ENCODE measurements at regions not wholly inside any gene's neighbourhood (a gene's known extent, or its start where the extent isn't known, plus 50 kb on each side); places are given as distances from the start of the nearest gene placed in this dataset.

DNA sequence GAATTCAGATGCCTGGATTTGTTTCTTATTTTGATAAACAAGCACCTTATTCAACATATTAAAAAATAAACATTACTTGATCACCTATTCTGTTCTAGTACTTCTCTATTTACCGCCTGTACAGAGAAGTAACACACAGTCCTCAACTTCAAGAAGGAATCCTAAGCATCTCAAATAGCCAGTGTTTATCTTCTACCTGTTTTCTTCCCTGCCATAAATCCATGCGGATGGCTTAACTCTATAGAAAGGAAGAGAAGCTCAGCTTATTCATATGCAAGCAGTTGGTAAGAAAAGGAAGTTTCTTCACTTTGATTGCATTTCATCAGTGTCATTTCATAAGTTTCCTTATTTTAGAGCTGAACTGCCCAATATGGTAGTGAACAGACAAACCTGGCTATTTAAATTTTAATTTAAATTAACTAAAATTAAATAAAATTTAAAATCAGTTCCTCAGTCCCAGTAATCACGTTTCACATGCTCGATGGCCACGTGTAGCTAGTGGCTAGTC is 210.0 kb upstream of the PEX5L start:
- no peak overlapping the region for H3K27ac ChIP-seq (ENCODE audit: low read depth, low read length)

GRCh38 chr3:180250172-180250571 is 213.4 kb upstream of the PEX5L start:
- Histone ChIP-seq H3K27me3 (ENCODE audit: insufficient read depth, low read length) (no peaks in the 10 kb centered on the region), H3K4me1 (ENCODE audit: control insufficient read depth, insufficient read depth, low read length, unreplicated experiment) (no peaks in the 10 kb centered on the region)

More for the DNA sequence above, 210.0 kb upstream of the PEX5L start:
- no peaks in the 10 kb centered on the region for H3K79me2 ChIP-seq (ENCODE audit: control insufficient read depth, insufficient read depth, low read length, unreplicated experiment)
- no peaks in the 10 kb centered on the region for H3K36me3 ChIP-seq (ENCODE audit: insufficient read depth, low read length)
- H3K27me3 ChIP-seq (ENCODE audit: insufficient read depth, low read length) = no peaks in the 10 kb centered on the region
- H2AFZ ChIP-seq (ENCODE audit: low read length, unreplicated experiment) = no peak overlapping the region
- H3K4me3 ChIP-seq (ENCODE audit: low read depth, low read length) = no peak overlapping the region
- no peaks in the 10 kb centered on the region for H3K4me1 ChIP-seq (ENCODE audit: control insufficient read depth, insufficient read depth, low read length, unreplicated experiment)

DNA sequence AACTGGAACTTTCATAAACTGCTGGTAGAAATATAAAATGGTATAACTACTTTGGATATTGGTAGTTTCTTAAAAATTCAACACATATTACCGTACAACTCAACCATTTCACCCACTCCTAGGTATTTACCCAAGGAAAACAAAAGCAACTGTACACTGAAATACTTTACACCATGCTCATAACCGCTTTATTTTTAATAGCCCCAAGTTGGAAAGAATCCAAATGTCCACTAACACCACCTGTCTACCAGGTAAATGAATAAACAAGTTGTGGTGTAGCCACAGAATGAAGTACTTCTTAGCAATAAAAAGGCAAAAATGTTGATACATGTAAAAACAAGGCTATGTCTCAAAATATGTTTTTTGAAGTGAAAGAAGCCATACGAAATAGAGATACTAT is 215.9 kb upstream of the PEX5L start:
- Histone ChIP-seq H3K27ac (ENCODE audit: low read depth, low read length) (no peak overlapping the region), H3K79me2 (ENCODE audit: control insufficient read depth, insufficient read depth, low read length, unreplicated experiment) (no peaks in the 10 kb centered on the region), H3K4me1 (ENCODE audit: control insufficient read depth, insufficient read depth, low read length, unreplicated experiment) (no peaks in the 10 kb centered on the region), H3K27me3 (ENCODE audit: insufficient read depth, low read length) (no peaks in the 10 kb centered on the region), H3K4me3 (ENCODE audit: low read depth, low read length) (no peak overlapping the region), H2AFZ (ENCODE audit: low read length, unreplicated experiment) (no peak overlapping the region), H3K36me3 (ENCODE audit: insufficient read depth, low read length) (no peaks in the 10 kb centered on the region)

More at GRCh38 chr3:180250172-180250571, 213.4 kb upstream of the PEX5L start:
- Histone ChIP-seq H3K36me3 (ENCODE audit: insufficient read depth, low read length) (no peaks in the 10 kb centered on the region), H2AFZ (ENCODE audit: low read length, unreplicated experiment) (no peak overlapping the region), H3K27ac (ENCODE audit: low read depth, low read length) (no peak overlapping the region), H3K79me2 (ENCODE audit: control insufficient read depth, insufficient read depth, low read length, unreplicated experiment) (no peaks in the 10 kb centered on the region), H3K4me3 (ENCODE audit: low read depth, low read length) (no peak overlapping the region)

DNA sequence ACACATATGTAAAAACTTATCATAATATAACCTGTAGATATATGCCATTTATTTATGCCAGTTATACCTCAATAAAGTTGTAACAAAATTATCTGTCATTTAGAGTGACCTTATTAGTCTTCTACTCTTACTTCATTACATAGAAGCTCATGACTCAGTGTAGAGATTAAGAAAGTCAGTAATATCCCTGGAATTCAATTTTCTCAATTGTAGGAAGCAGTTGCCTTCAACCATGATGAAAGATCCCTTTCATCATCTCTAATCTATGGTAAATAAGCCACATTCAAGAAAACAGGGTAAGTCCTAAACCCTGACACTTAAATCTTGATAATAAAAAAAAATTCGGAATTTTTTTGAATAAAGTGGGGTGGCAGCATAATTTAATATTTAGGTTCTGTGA is 216.5 kb upstream of the PEX5L start:
- H3K27me3 ChIP-seq (ENCODE audit: insufficient read depth, low read length) = no peaks in the 10 kb centered on the region
- no peaks in the 10 kb centered on the region for H3K79me2 ChIP-seq (ENCODE audit: control insufficient read depth, insufficient read depth, low read length, unreplicated experiment)
- no peak overlapping the region for H3K27ac ChIP-seq (ENCODE audit: low read depth, low read length)
- H3K4me1 ChIP-seq (ENCODE audit: control insufficient read depth, insufficient read depth, low read length, unreplicated experiment) = no peaks in the 10 kb centered on the region
- H3K4me3 ChIP-seq (ENCODE audit: low read depth, low read length) = no peak overlapping the region
- no peaks in the 10 kb centered on the region for H3K36me3 ChIP-seq (ENCODE audit: insufficient read depth, low read length)
- no peak overlapping the region for H2AFZ ChIP-seq (ENCODE audit: low read length, unreplicated experiment)

DNA sequence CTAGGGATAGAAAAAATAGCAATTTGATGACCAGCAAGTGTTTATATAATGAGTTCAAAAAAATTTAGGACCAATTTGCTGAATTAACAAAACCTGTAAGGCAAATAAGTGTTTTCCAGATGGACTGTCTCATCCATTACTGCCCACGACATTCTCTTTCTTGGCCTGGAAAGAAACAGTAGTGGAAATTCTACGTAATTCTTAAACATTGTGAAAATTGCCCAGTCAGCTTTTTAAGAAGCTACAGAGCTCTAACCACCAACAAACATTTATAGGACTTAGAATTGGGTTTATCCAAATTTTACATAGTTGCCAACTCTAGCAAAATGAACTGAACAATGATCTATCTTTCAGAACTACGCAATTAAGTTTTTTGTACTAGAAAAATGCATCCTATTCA is 227.7 kb upstream of the PEX5L start:
- Histone ChIP-seq H3K79me2 (ENCODE audit: control insufficient read depth, insufficient read depth, low read length, unreplicated experiment) (no peaks in the 10 kb centered on the region), H3K36me3 (ENCODE audit: insufficient read depth, low read length) (no peaks in the 10 kb centered on the region), H3K4me1 (ENCODE audit: control insufficient read depth, insufficient read depth, low read length, unreplicated experiment) (peaks cover 12% of the 10 kb centered on the region), H3K27ac (ENCODE audit: low read depth, low read length) (no peak overlapping the region), H2AFZ (ENCODE audit: low read length, unreplicated experiment) (peak overlapping the region; percentile 42), H3K27me3 (ENCODE audit: insufficient read depth, low read length) (no peaks in the 10 kb centered on the region), H3K4me3 (ENCODE audit: low read depth, low read length) (no peak overlapping the region)

GRCh38 chr3:180265551-180265950 is 228.8 kb upstream of the PEX5L start:
- H2AFZ ChIP-seq (ENCODE audit: low read length, unreplicated experiment) = peak overlapping the region; percentile 98
- no peaks in the 10 kb centered on the region for H3K36me3 ChIP-seq (ENCODE audit: insufficient read depth, low read length)

DNA sequence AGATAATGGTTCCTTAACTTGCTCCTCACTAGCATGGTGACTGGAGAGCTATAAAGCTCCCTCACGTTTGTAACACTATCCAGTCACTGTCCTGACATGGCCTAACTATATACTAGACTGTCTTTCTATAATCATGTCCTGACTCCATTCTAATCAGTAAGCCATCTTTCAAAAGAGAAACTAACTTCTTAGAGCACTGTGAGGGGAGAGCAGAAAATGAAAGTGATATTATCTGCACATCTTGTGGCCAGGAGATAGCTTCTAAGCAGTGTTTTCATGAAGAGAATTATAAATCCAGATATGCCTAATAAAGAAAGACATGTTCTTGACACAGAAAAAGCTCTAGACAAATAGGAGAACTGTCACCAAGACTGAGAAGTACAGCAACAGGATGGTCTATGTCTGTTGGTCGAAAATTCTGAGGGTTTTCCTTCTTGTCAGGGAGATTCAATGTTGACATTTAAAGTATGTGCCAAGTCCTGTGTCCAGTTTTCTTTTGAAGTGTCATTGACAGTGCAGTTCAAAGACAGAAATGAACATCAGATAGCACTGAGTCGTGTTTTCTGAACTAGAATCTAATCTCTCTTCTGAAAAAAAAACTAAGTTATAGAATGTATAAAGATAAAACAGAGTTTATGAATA is 230.6 kb upstream of the PEX5L start:
- Histone ChIP-seq H3K27ac (ENCODE audit: low read depth, low read length) (no peak overlapping the region), H3K36me3 (ENCODE audit: insufficient read depth, low read length) (no peaks in the 10 kb centered on the region), H2AFZ (ENCODE audit: low read length, unreplicated experiment) (peak overlapping the region; percentile 69), H3K4me3 (ENCODE audit: low read depth, low read length) (peak overlapping the region; percentile 61), H3K27me3 (ENCODE audit: insufficient read depth, low read length) (no peaks in the 10 kb centered on the region), H3K79me2 (ENCODE audit: control insufficient read depth, insufficient read depth, low read length, unreplicated experiment) (no peaks in the 10 kb centered on the region), H3K4me1 (ENCODE audit: control insufficient read depth, insufficient read depth, low read length, unreplicated experiment) (peaks cover 12% of the 10 kb centered on the region)

More at GRCh38 chr3:180265551-180265950, 228.8 kb upstream of the PEX5L start:
- peaks cover 12% of the 10 kb centered on the region for H3K4me1 ChIP-seq (ENCODE audit: control insufficient read depth, insufficient read depth, low read length, unreplicated experiment)
- H3K4me3 ChIP-seq (ENCODE audit: low read depth, low read length) = peak overlapping the region; percentile 44; the same call in 1 of the 2 replicates
- H3K79me2 ChIP-seq (ENCODE audit: control insufficient read depth, insufficient read depth, low read length, unreplicated experiment) = no peaks in the 10 kb centered on the region
- H3K27me3 ChIP-seq (ENCODE audit: insufficient read depth, low read length) = no peaks in the 10 kb centered on the region
- 0 out of 2 replicates have a peak overlapping the region, but pooled peaks have one; percentile 24 for H3K27ac ChIP-seq (ENCODE audit: low read depth, low read length)

DNA sequence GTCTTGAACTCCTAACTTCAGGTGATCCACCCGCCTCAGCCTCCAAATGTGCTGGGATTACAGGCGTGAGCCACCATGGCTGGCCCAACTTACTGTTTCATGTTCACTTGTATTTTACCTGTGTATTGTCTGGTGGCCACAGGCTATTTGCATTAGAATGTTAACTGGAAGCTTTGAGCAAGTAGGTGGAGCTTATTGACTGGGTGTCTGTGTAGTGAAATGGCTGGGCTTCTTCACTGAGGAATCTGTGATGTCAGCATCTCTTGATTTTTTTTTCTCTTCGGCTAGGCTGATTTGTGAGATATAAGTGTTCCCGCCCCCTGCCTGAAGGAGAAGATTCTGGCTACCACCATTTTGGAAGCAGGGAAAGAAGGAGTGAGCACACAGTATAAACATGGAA is 237.8 kb upstream of the PEX5L start:
- Histone ChIP-seq H3K4me1 (ENCODE audit: control insufficient read depth, insufficient read depth, low read length, unreplicated experiment) (peaks cover 41% of the 10 kb centered on the region), H3K27me3 (ENCODE audit: insufficient read depth, low read length) (no peaks in the 10 kb centered on the region), H3K79me2 (ENCODE audit: control insufficient read depth, insufficient read depth, low read length, unreplicated experiment) (no peaks in the 10 kb centered on the region), H3K36me3 (ENCODE audit: insufficient read depth, low read length) (no peaks in the 10 kb centered on the region), H3K4me3 (ENCODE audit: low read depth, low read length) (no peak overlapping the region), H3K27ac (ENCODE audit: low read depth, low read length) (peak overlapping the region; percentile 79), H2AFZ (ENCODE audit: low read length, unreplicated experiment) (peak overlapping the region; percentile 28)

GRCh38 chr3:180275176-180275575 is 238.4 kb upstream of the PEX5L start:
- H3K27ac ChIP-seq (ENCODE audit: low read depth, low read length) = peak overlapping the region; percentile 79
- H3K4me3 ChIP-seq (ENCODE audit: low read depth, low read length) = 0 out of 2 replicates have a peak overlapping the region, but pooled peaks have one; percentile 26
- no peaks in the 10 kb centered on the region for H3K79me2 ChIP-seq (ENCODE audit: control insufficient read depth, insufficient read depth, low read length, unreplicated experiment)
- no peaks in the 10 kb centered on the region for H3K27me3 ChIP-seq (ENCODE audit: insufficient read depth, low read length)
- peak overlapping the region; percentile 28 for H2AFZ ChIP-seq (ENCODE audit: low read length, unreplicated experiment)
- H3K4me1 ChIP-seq (ENCODE audit: control insufficient read depth, insufficient read depth, low read length, unreplicated experiment) = peaks cover 44% of the 10 kb centered on the region
- no peaks in the 10 kb centered on the region for H3K36me3 ChIP-seq (ENCODE audit: insufficient read depth, low read length)

GRCh38 chr3:180277041-180277440 is 240.3 kb upstream of the PEX5L start:
- no peaks in the 10 kb centered on the region for H3K79me2 ChIP-seq (ENCODE audit: control insufficient read depth, insufficient read depth, low read length, unreplicated experiment)
- H3K27me3 ChIP-seq (ENCODE audit: insufficient read depth, low read length) = no peaks in the 10 kb centered on the region
- H2AFZ ChIP-seq (ENCODE audit: low read length, unreplicated experiment) = peak overlapping the region; percentile 69
- H3K4me1 ChIP-seq (ENCODE audit: control insufficient read depth, insufficient read depth, low read length, unreplicated experiment) = peaks cover 49% of the 10 kb centered on the region
- no peak overlapping the region for H3K4me3 ChIP-seq (ENCODE audit: low read depth, low read length)
- no peaks in the 10 kb centered on the region for H3K36me3 ChIP-seq (ENCODE audit: insufficient read depth, low read length)
- peak overlapping the region; percentile 19; the same call in 1 of the 2 replicates for H3K27ac ChIP-seq (ENCODE audit: low read depth, low read length)

DNA sequence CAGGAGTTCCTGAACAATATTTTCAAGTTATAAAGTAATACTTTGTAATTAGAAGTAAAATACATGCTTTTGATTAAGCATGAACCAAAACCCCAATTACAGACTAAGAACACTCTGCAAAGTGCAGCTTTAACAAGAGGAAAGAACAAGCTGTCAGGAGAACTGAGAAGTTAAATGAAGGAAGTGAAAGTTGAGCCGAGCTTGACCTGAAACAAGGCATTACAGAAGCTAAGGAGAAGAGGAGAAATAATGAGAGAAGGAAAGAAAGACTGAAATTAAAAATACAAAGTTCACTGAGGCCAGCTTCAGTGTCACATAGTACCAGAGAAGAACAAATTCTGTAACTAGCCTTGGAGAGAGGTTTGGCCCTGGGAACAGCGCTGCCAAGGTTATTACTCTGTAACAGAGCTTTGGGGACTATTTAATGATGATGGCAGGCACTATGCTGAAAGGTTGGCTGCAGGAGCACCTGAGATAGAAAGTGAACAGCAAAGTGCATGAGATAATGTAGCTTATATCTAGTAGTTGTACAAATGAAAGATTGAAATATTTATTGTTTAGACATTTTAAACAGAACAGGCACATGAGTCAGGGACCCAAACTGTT is 241.9 kb upstream of the PEX5L start:
- Histone ChIP-seq H3K4me3 (ENCODE audit: low read depth, low read length) (peak overlapping the region; percentile 50), H3K36me3 (ENCODE audit: insufficient read depth, low read length) (no peaks in the 10 kb centered on the region), H3K4me1 (ENCODE audit: control insufficient read depth, insufficient read depth, low read length, unreplicated experiment) (peaks cover 50% of the 10 kb centered on the region), H3K27ac (ENCODE audit: low read depth, low read length) (no peak overlapping the region), H3K79me2 (ENCODE audit: control insufficient read depth, insufficient read depth, low read length, unreplicated experiment) (no peaks in the 10 kb centered on the region), H2AFZ (ENCODE audit: low read length, unreplicated experiment) (peak overlapping the region; percentile 39), H3K27me3 (ENCODE audit: insufficient read depth, low read length) (no peaks in the 10 kb centered on the region)

Measured in ACC112 (cell line).